ENCODE measurements at regions not wholly inside any gene's neighbourhood (a gene's known extent, or its start where the extent isn't known, plus 50 kb on each side); places are given as distances from the start of the nearest gene placed in this dataset.

- H3K27ac Mint-ChIP-seq (ENCODE audit: unreplicated experiment): no peak overlapping the region
- no peak overlapping the region for H3K4me3 Mint-ChIP-seq (ENCODE audit: unreplicated experiment)
- peaks cover 3% of the 10 kb centered on the region for H3K9me3 Mint-ChIP-seq (ENCODE audit: low read depth)
- no peak for DNase-seq (ENCODE audit: low spot score)
- H3K4me1 Mint-ChIP-seq (ENCODE audit: low read depth): no peaks in the 10 kb centered on the region
- TF ChIP-seq CTCF (IDR thresholded peaks at IDR 0.05): no peak
- H3K36me3 Mint-ChIP-seq (ENCODE audit: low read depth): peaks cover 1% of the 10 kb centered on the region
- peaks cover 7% of the 10 kb centered on the region for H3K27me3 Mint-ChIP-seq (ENCODE audit: low read depth)
Observed at GRCh38 chr7:70940597-70940996, 191.3 kb upstream of the GALNT17 start.

DNA sequence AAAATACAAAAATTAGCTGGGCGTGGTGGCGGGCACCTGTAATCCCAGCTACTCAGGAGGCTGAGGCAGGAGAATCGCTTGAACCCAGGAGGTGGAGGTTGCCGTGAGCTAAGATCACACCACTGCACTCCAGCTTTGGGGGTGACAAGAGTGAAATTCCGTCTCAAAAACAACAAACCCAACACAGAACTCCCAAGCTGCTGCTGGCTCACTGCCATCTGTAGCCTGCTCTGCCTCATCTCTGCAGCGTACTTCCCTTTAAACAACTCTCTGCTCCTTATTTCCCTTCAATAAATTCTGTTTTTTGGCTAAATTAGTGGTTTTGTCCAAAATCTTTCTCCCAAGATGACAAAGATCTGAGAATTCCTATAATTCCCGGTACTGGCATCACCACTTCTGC, 189.2 kb upstream of the GALNT17 start:
- no peaks in the 10 kb centered on the region for H3K4me1 Mint-ChIP-seq (ENCODE audit: low read depth)
- DNase-seq (ENCODE audit: low spot score): no peak
- H3K9me3 Mint-ChIP-seq (ENCODE audit: low read depth): no peaks in the 10 kb centered on the region
- H3K36me3 Mint-ChIP-seq (ENCODE audit: low read depth): no peaks in the 10 kb centered on the region
- H3K27me3 Mint-ChIP-seq (ENCODE audit: low read depth): peaks cover 8% of the 10 kb centered on the region
- no peak for TF ChIP-seq CTCF (IDR thresholded peaks at IDR 0.05)
- H3K27ac Mint-ChIP-seq (ENCODE audit: unreplicated experiment): no peak overlapping the region
- H3K4me3 Mint-ChIP-seq (ENCODE audit: unreplicated experiment): no peak overlapping the region

GRCh38 chr7:70944516-70944915, 187.4 kb upstream of the GALNT17 start:
- Mint-ChIP-seq H3K27me3 (ENCODE audit: low read depth) (peaks cover 8% of the 10 kb centered on the region), H3K4me1 (ENCODE audit: low read depth) (no peaks in the 10 kb centered on the region), H3K4me3 (ENCODE audit: unreplicated experiment) (no peak overlapping the region), H3K27ac (ENCODE audit: unreplicated experiment) (no peak overlapping the region), H3K36me3 (ENCODE audit: low read depth) (no peaks in the 10 kb centered on the region), H3K9me3 (ENCODE audit: low read depth) (peaks cover 7% of the 10 kb centered on the region)
- no peak for DNase-seq (ENCODE audit: low spot score)
- no peak for TF ChIP-seq CTCF (IDR thresholded peaks at IDR 0.05)

DNA sequence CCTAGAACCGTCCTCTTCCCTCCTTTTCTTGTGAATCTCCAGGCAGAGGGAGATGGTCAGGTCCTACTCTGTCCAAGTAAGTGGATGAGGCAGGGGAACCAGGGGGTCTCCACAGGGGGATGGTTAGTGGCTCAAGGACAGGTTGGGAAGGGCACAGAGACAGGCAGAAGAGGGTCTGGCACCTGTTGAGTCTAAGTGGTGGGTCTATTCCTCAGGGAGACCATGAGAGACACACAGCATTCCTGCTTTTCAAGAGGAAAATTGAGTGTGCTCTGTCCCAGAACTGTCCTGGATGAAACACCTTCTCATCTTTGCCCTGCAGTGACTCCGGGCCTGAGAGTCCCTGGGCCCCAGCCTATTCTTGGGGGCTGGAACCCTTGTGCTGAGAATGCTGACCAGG, 184.8 kb upstream of the GALNT17 start:
- Mint-ChIP-seq H3K4me1 (ENCODE audit: low read depth) (no peaks in the 10 kb centered on the region), H3K27me3 (ENCODE audit: low read depth) (peaks cover 8% of the 10 kb centered on the region), H3K9me3 (ENCODE audit: low read depth) (peaks cover 17% of the 10 kb centered on the region), H3K36me3 (ENCODE audit: low read depth) (no peaks in the 10 kb centered on the region), H3K4me3 (ENCODE audit: unreplicated experiment) (no peak overlapping the region), H3K27ac (ENCODE audit: unreplicated experiment) (no peak overlapping the region)
- no peak for TF ChIP-seq CTCF (IDR thresholded peaks at IDR 0.05)
- DNase-seq (ENCODE audit: low spot score): no peak

- peaks cover 17% of the 10 kb centered on the region for H3K9me3 Mint-ChIP-seq (ENCODE audit: low read depth)
Observed at GRCh38 chr7:70949862-70950261, 182.1 kb upstream of the GALNT17 start.

More at GRCh38 chr7:70949862-70950261, 182.1 kb upstream of the GALNT17 start:
- TF ChIP-seq CTCF (IDR thresholded peaks at IDR 0.05): no peak
- H3K36me3 Mint-ChIP-seq (ENCODE audit: low read depth): no peaks in the 10 kb centered on the region
- H3K27ac Mint-ChIP-seq (ENCODE audit: unreplicated experiment): no peak overlapping the region
- H3K4me3 Mint-ChIP-seq (ENCODE audit: unreplicated experiment): no peak overlapping the region
- peaks cover 4% of the 10 kb centered on the region for H3K27me3 Mint-ChIP-seq (ENCODE audit: low read depth)
- DNase-seq (ENCODE audit: low spot score): no peak
- no peaks in the 10 kb centered on the region for H3K4me1 Mint-ChIP-seq (ENCODE audit: low read depth)
